GM23338 (cell line): ENCODE measurements at regions not wholly inside any gene's neighbourhood (a gene's known extent, or its start where the extent isn't known, plus 50 kb on each side); places are given as distances from the start of the nearest gene placed in this dataset.

Experiments used
- EZH2 ChIP-seq: fragments of 200-600 bp; sonication (generic); IDR thresholded peaks from one replicate; pipeline ENCODE4 v1.8.0; 2017; ENCODE audit warnings: antibody characterized with exemption, mild to moderate bottlenecking, low read depth; ENCODE audit not compliant: unreplicated experiment
- TF ChIP-seq, protein P1 (sequence below): IDR thresholded peaks from one replicate; pipeline ENCODE4 v1.6.1; 2018; ENCODE audit warnings: antibody characterized with exemption; ENCODE audit not compliant: unreplicated experiment
- TF ChIP-seq, protein P2 (sequence below), 2 experiments: fragments of 200-600 bp in 1 of 2; sonication (generic) in 1 of 2; conservative IDR thresholded peaks; 2 replicates each; pipeline versions ENCODE4 v1.5.1 to v1.6.1; 2016 to 2017; ENCODE audit warnings: antibody characterized with exemption in 2 of 2, low read depth in 2 of 2, mild to moderate bottlenecking in 2 of 2, moderate library complexity in 1 of 2
- TF ChIP-seq, protein P3 (sequence below): fragments of 250-450 bp; sonication (Bioruptor Pico); IDR thresholded peaks from 2 replicates; pipeline ENCODE4 v1.5.0; 2020; ENCODE audit warnings: mild to moderate bottlenecking, moderate library complexity

DNA sequence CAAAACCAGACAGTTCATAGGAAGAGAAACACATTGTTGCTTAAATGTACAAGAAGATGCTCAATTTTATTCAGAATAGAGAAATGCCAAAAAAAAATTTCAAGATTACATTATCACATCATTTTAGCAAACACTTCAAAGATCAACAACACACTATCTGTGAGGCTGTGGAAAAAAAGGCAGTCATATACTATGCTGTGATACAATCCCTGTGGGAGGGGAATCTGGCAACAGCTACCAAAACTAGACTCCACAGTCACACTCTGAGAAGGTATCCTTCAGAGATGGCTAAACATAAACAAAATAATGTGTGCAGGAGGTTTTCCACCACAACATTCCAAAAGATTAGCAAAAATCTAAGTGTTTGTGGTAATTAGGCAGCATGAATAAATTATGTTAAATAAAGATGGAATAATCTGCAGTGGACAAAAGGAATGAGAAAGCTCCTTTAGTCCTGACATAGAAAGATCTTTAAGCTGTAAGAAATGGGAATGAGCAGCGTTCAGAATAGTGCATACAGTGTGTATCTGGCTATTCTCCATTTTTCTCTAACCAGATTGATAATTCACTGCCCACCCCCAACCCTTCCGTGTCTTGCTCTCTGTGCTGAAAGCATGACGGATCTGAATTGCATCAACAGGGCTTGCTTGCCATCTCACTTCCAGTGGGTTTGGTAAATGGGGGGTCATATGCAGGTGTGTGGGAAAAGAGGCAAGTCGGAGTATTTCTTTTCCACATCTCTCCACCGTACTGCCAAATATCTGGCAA, 329.6 kb downstream of the MBD2 start:
- no peak for TF ChIP-seq EZH2
- TF ChIP-seq, protein P1, sequence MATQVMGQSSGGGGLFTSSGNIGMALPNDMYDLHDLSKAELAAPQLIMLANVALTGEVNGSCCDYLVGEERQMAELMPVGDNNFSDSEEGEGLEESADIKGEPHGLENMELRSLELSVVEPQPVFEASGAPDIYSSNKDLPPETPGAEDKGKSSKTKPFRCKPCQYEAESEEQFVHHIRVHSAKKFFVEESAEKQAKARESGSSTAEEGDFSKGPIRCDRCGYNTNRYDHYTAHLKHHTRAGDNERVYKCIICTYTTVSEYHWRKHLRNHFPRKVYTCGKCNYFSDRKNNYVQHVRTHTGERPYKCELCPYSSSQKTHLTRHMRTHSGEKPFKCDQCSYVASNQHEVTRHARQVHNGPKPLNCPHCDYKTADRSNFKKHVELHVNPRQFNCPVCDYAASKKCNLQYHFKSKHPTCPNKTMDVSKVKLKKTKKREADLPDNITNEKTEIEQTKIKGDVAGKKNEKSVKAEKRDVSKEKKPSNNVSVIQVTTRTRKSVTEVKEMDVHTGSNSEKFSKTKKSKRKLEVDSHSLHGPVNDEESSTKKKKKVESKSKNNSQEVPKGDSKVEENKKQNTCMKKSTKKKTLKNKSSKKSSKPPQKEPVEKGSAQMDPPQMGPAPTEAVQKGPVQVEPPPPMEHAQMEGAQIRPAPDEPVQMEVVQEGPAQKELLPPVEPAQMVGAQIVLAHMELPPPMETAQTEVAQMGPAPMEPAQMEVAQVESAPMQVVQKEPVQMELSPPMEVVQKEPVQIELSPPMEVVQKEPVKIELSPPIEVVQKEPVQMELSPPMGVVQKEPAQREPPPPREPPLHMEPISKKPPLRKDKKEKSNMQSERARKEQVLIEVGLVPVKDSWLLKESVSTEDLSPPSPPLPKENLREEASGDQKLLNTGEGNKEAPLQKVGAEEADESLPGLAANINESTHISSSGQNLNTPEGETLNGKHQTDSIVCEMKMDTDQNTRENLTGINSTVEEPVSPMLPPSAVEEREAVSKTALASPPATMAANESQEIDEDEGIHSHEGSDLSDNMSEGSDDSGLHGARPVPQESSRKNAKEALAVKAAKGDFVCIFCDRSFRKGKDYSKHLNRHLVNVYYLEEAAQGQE = no peak
- TF ChIP-seq, protein P2, sequence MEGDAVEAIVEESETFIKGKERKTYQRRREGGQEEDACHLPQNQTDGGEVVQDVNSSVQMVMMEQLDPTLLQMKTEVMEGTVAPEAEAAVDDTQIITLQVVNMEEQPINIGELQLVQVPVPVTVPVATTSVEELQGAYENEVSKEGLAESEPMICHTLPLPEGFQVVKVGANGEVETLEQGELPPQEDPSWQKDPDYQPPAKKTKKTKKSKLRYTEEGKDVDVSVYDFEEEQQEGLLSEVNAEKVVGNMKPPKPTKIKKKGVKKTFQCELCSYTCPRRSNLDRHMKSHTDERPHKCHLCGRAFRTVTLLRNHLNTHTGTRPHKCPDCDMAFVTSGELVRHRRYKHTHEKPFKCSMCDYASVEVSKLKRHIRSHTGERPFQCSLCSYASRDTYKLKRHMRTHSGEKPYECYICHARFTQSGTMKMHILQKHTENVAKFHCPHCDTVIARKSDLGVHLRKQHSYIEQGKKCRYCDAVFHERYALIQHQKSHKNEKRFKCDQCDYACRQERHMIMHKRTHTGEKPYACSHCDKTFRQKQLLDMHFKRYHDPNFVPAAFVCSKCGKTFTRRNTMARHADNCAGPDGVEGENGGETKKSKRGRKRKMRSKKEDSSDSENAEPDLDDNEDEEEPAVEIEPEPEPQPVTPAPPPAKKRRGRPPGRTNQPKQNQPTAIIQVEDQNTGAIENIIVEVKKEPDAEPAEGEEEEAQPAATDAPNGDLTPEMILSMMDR (conservative IDR thresholded peaks at IDR 0.05; ENCODE audit: low read depth in 2 of 2) = no peak
- TF ChIP-seq, protein P3, sequence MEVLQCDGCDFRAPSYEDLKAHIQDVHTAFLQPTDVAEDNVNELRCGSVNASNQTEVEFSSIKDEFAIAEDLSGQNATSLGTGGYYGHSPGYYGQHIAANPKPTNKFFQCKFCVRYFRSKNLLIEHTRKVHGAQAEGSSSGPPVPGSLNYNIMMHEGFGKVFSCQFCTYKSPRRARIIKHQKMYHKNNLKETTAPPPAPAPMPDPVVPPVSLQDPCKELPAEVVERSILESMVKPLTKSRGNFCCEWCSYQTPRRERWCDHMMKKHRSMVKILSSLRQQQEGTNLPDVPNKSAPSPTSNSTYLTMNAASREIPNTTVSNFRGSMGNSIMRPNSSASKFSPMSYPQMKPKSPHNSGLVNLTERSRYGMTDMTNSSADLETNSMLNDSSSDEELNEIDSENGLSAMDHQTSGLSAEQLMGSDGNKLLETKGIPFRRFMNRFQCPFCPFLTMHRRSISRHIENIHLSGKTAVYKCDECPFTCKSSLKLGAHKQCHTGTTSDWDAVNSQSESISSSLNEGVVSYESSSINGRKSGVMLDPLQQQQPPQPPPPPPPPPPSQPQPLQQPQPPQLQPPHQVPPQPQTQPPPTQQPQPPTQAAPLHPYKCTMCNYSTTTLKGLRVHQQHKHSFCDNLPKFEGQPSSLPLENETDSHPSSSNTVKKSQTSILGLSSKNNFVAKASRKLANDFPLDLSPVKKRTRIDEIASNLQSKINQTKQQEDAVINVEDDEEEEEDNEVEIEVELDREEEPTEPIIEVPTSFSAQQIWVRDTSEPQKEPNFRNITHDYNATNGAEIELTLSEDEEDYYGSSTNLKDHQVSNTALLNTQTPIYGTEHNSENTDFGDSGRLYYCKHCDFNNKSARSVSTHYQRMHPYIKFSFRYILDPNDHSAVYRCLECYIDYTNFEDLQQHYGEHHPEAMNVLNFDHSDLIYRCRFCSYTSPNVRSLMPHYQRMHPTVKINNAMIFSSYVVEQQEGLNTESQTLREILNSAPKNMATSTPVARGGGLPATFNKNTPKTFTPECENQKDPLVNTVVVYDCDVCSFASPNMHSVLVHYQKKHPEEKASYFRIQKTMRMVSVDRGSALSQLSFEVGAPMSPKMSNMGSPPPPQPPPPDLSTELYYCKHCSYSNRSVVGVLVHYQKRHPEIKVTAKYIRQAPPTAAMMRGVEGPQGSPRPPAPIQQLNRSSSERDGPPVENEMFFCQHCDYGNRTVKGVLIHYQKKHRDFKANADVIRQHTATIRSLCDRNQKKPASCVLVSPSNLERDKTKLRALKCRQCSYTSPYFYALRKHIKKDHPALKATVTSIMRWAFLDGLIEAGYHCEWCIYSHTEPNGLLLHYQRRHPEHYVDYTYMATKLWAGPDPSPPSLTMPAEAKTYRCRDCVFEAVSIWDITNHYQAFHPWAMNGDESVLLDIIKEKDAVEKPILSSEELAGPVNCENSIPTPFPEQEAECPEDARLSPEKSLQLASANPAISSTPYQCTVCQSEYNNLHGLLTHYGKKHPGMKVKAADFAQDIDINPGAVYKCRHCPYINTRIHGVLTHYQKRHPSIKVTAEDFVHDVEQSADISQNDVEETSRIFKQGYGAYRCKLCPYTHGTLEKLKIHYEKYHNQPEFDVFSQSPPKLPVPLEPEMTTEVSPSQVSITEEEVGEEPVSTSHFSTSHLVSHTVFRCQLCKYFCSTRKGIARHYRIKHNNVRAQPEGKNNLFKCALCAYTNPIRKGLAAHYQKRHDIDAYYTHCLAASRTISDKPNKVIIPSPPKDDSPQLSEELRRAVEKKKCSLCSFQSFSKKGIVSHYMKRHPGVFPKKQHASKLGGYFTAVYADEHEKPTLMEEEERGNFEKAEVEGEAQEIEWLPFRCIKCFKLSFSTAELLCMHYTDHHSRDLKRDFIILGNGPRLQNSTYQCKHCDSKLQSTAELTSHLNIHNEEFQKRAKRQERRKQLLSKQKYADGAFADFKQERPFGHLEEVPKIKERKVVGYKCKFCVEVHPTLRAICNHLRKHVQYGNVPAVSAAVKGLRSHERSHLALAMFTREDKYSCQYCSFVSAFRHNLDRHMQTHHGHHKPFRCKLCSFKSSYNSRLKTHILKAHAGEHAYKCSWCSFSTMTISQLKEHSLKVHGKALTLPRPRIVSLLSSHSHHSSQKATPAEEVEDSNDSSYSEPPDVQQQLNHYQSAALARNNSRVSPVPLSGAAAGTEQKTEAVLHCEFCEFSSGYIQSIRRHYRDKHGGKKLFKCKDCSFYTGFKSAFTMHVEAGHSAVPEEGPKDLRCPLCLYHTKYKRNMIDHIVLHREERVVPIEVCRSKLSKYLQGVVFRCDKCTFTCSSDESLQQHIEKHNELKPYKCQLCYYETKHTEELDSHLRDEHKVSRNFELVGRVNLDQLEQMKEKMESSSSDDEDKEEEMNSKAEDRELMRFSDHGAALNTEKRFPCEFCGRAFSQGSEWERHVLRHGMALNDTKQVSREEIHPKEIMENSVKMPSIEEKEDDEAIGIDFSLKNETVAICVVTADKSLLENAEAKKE (CRISPR knock-in tag) = no peak
